ENCODE measurements at regions not wholly inside any gene's neighbourhood (a gene's known extent, or its start where the extent isn't known, plus 50 kb on each side); places are given as distances from the start of the nearest gene placed in this dataset.

- TF ChIP-seq, protein P1, sequence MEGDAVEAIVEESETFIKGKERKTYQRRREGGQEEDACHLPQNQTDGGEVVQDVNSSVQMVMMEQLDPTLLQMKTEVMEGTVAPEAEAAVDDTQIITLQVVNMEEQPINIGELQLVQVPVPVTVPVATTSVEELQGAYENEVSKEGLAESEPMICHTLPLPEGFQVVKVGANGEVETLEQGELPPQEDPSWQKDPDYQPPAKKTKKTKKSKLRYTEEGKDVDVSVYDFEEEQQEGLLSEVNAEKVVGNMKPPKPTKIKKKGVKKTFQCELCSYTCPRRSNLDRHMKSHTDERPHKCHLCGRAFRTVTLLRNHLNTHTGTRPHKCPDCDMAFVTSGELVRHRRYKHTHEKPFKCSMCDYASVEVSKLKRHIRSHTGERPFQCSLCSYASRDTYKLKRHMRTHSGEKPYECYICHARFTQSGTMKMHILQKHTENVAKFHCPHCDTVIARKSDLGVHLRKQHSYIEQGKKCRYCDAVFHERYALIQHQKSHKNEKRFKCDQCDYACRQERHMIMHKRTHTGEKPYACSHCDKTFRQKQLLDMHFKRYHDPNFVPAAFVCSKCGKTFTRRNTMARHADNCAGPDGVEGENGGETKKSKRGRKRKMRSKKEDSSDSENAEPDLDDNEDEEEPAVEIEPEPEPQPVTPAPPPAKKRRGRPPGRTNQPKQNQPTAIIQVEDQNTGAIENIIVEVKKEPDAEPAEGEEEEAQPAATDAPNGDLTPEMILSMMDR (IDR thresholded peaks at IDR 0.05; ENCODE audit: low read depth, low read length), result no peak
- no peak for TF ChIP-seq EZH2phosphoT487 (IDR thresholded peaks at IDR 0.05; ENCODE audit: low read depth)
These were observed 1233.1 kb downstream of the OTOL1 start for GRCh38 chr3:162729686-162730085.

All from OCI-LY3 (cell line).